Iris pigment epithelial cell (primary cell): ENCODE measurements at regions not wholly inside any gene's neighbourhood (a gene's known extent, or its start where the extent isn't known, plus 50 kb on each side); places are given as distances from the start of the nearest gene placed in this dataset.
"Not testable (repeated sequence)": the region's sequence is repeated elsewhere in the genome, so short reads cannot be mapped to it uniquely, and the experiment has no call there.

ENCODE experiments used
- DNase-seq: peaks from one replicate; pipeline ENCODE4 v3.0.0-alpha.2; 2011; ENCODE audit warnings: low read depth

GRCh38 chr22:48940266-48941032 lies 887.2 kb downstream of the BRD1 start:
- no peak for DNase-seq

GRCh38 chr22:48939441-48940265 lies 888.0 kb downstream of the BRD1 start:
- DNase-seq: no peak

GRCh38 chr22:48938741-48939140 lies 888.9 kb downstream of the BRD1 start:
- DNase-seq: no peak

- DNase-seq: no peak
Observed at GRCh38 chr22:48937032-48937639, 890.5 kb downstream of the BRD1 start.

- no peak for DNase-seq
Observed at GRCh38 chr22:48936391-48936790, 891.3 kb downstream of the BRD1 start.

- no peak for DNase-seq
Observed at GRCh38 chr22:48934446-48934845, 893.2 kb downstream of the BRD1 start.

- DNase-seq: no peak
Observed at GRCh38 chr22:48931452-48931851, 896.2 kb downstream of the BRD1 start.

GRCh38 chr22:48929276-48929790 lies 898.3 kb downstream of the BRD1 start:
- no peak for DNase-seq

GRCh38 chr22:48927591-48927990 lies 900.1 kb downstream of the BRD1 start:
- no peak for DNase-seq

GRCh38 chr22:48926643-48927042 lies 901.0 kb downstream of the BRD1 start:
- DNase-seq: no peak

- no peak for DNase-seq
Observed at GRCh38 chr22:48926136-48926535, 901.5 kb downstream of the BRD1 start.

GRCh38 chr22:48925450-48925849 lies 902.2 kb downstream of the BRD1 start:
- no peak for DNase-seq

GRCh38 chr22:48923996-48924395 lies 903.7 kb downstream of the BRD1 start:
- DNase-seq: no peak

GRCh38 chr22:48923165-48923865 lies 904.4 kb downstream of the BRD1 start:
- no peak for DNase-seq

GRCh38 chr22:48921411-48921903 lies 906.2 kb downstream of the BRD1 start:
- no peak for DNase-seq

- DNase-seq: no peak
Observed at GRCh38 chr22:48920776-48921241, 906.9 kb downstream of the BRD1 start.

- no peak for DNase-seq
Observed at GRCh38 chr22:48919851-48920589, 907.7 kb downstream of the BRD1 start.

- DNase-seq: no peak
Observed at GRCh38 chr22:48919187-48919590, 908.5 kb downstream of the BRD1 start.

- DNase-seq: no peak
Observed at GRCh38 chr22:48918585-48919186, 909.0 kb downstream of the BRD1 start.

GRCh38 chr22:48912356-48913066 lies 915.2 kb downstream of the BRD1 start:
- DNase-seq: not testable (repeated sequence)
